Gastroesophageal sphincter (tissue), 4 donors: ENCODE measurements at regions not wholly inside any gene's neighbourhood (a gene's known extent, or its start where the extent isn't known, plus 50 kb on each side); places are given as distances from the start of the nearest gene placed in this dataset.

Source experiments
- ATAC-seq: fragments of 150-250 bp; one replicate; pipeline ENCODE4 v1.9.1; 2016; ENCODE audit warnings: mild to moderate bottlenecking, moderate library complexity
- H3K27ac ChIP-seq, 4 donors: fragments of 200-600 bp; sonication (generic) in 3 of 4; 1 replicate in 3 of 4; 2 replicates in 1 of 4; pipeline ENCODE4 v1.5.1; 2016 to 2019
- H3K27me3 ChIP-seq: fragments of 200-600 bp; sonication (generic); one replicate; pipeline ENCODE4 v1.5.1; 2019
- H3K36me3 ChIP-seq, 2 donors: fragments of 200-600 bp; sonication (generic); one replicate each; pipeline ENCODE4 v1.5.1; 2019; ENCODE audit warnings: control low read depth in 1 of 2
- H3K4me1 ChIP-seq, 3 donors: fragments of 200-600 bp; sonication (generic); 1 replicate in 2 of 3; 2 replicates in 1 of 3; pipeline ENCODE4 v1.5.1; 2016 to 2019; ENCODE audit warnings: control low read depth in 2 of 3
- H3K4me3 ChIP-seq, 2 donors: fragments of 200-600 bp; sonication (generic); one replicate each; pipeline ENCODE4 v1.5.1; 2019; ENCODE audit warnings: mild to moderate bottlenecking in 1 of 2, moderate library complexity in 1 of 2
- H3K9me3 ChIP-seq, 3 donors: fragments of 200-600 bp; sonication (generic); one replicate each; pipeline ENCODE4 v1.5.1; 2017 to 2019; ENCODE audit warnings: control low read depth in 2 of 3
- EP300 ChIP-seq: sonication (generic); formaldehyde crosslinking; IDR thresholded peaks from one replicate; pipeline ENCODE4 v1.6.1; 2017; ENCODE audit warnings: antibody characterized with exemption, mild to moderate bottlenecking
- POLR2A ChIP-seq, 2 donors: fragments of 450-650 bp; IDR thresholded peaks; one replicate each; pipeline ENCODE4 v1.6.1; 2017; ENCODE audit warnings: antibody characterized with exemption in 2 of 2, mild to moderate bottlenecking in 2 of 2, moderate library complexity in 1 of 2
- POLR2AphosphoS5 ChIP-seq: sonication (generic); formaldehyde crosslinking; IDR thresholded peaks from one replicate; pipeline ENCODE4 v1.6.1; 2017; ENCODE audit warnings: antibody characterized with exemption
- WGBS, 2 donors: methylation state at CpG; one replicate each; pipeline ENCODE4 v1.1.5; 2018; ENCODE audit warnings: low coverage in 1 of 2; 5-methylcytosine and 5-hydroxymethylcytosine counted together
- TF ChIP-seq, protein P1 (sequence below), 4 experiments: fragments of 200-600 bp in 2 of 4; fragments of 450-650 bp in 2 of 4; sonication (generic) in 1 of 4; IDR thresholded peaks; one replicate each; pipeline ENCODE4 v1.5.1; 2017 to 2019; ENCODE audit warnings: antibody characterized with exemption in 4 of 4, mild to moderate bottlenecking in 2 of 4, moderate library complexity in 2 of 4

DNA sequence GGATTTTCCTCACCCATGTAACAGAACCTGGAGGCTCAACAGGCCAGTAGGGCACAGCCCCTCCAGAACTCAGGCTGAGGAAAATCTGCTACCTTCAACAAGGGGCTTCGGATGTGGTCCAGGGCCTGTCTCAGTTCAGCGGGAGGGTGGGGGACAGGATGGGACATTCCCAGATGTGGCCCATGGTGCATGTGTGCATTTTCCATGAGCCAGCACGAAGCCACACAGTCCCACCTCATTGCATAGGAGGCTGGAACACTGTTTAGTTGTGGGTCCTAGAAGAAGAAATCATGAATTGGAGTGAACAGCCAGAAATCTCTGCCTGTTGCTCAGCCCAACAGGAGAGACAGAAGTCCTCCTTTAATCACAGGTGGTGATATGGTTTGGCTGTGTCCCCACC is 469.6 kb upstream of the MYT1L start:
- Histone ChIP-seq H3K27me3 (no peaks in the 10 kb centered on the region), H3K4me1 (no peaks in the 10 kb centered on the region), H3K36me3 (no peaks in the 10 kb centered on the region), H3K27ac (no peak overlapping the region), H3K4me3 (no peak overlapping the region), H3K9me3 (peaks cover 0 to 16% (median 0%) of the 10 kb centered on the region in 3 donors)
- no peak for TF ChIP-seq POLR2AphosphoS5
- ATAC-seq = no peak
- WGBS, 2 donors = no CpG with 5 or more reads among the region's 3 CpGs

DNA sequence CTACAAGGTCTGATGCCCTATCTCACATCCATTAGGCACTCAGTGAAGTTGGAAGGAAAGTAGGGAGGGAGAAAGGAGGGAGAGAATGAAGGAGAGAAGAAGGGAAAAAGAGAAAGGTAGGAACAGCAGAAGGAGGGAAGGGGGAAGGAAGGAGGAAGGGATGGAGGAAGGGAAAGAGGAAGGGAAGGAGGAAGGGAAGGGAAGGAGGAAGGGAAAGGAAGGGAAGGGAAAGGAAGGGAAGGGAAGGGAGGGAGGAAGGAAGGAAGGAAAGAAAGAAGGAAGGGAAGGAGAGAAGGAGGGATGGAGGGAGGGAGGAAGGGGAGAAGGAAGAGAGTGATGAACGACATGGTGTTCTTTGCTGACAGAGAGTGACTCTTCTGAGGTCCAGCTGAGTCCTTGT is 468.9 kb upstream of the MYT1L start:
- H3K36me3 ChIP-seq = no peaks in the 10 kb centered on the region
- no peak for ATAC-seq
- 45 to 79% methylated on average over 1 of the region's 1 CpG for WGBS, 2 donors

DNA sequence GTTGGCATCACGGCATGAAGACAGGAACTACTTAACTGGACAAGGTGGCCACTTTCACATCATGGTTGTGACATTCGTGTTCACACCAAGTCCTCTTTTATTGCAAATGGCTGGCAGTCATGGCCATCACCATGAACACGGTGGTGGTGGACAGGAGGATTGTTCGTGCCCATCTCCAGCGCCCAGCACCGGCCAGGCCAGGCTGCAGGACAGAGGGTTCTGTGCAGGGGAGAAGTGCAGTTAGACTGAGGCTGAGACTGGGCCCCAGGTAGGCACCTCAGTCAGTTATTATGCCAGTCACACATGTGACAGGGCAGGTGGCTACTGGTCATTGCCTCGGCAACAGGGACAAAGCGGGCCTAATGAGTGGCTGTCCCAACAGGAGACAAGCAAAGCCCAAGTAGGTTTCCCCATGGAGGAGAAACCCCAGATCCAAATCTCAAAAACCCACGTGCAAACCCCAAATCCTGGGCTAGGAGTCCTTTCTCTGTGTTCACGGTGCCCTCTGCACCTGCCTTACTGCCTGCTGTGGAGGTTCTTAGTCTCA is 468.1 kb upstream of the MYT1L start:
- WGBS, 2 donors = 80 to 87% methylated on average over 2 to 5 of the region's 10 CpGs
- TF ChIP-seq EP300 (no peak), POLR2AphosphoS5 (no peak), POLR2A (IDR thresholded peaks at IDR 0.05) (no peak)
- TF ChIP-seq, protein P1, sequence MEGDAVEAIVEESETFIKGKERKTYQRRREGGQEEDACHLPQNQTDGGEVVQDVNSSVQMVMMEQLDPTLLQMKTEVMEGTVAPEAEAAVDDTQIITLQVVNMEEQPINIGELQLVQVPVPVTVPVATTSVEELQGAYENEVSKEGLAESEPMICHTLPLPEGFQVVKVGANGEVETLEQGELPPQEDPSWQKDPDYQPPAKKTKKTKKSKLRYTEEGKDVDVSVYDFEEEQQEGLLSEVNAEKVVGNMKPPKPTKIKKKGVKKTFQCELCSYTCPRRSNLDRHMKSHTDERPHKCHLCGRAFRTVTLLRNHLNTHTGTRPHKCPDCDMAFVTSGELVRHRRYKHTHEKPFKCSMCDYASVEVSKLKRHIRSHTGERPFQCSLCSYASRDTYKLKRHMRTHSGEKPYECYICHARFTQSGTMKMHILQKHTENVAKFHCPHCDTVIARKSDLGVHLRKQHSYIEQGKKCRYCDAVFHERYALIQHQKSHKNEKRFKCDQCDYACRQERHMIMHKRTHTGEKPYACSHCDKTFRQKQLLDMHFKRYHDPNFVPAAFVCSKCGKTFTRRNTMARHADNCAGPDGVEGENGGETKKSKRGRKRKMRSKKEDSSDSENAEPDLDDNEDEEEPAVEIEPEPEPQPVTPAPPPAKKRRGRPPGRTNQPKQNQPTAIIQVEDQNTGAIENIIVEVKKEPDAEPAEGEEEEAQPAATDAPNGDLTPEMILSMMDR (IDR thresholded peaks at IDR 0.05) = no peak
- Histone ChIP-seq H3K4me1 (no peaks in the 10 kb centered on the region), H3K27me3 (no peaks in the 10 kb centered on the region), H3K4me3 (no peak overlapping the region), H3K9me3 (peaks cover 0 to 16% (median 0%) of the 10 kb centered on the region in 3 donors), H3K36me3 (no peaks in the 10 kb centered on the region), H3K27ac (no peak overlapping the region)
- no peak for ATAC-seq

More for the DNA sequence above, 468.9 kb upstream of the MYT1L start:
- H3K9me3 ChIP-seq = peaks cover 0 to 16% (median 0%) of the 10 kb centered on the region in 3 donors
- no peaks in the 10 kb centered on the region for H3K4me1 ChIP-seq
- H3K27me3 ChIP-seq = no peaks in the 10 kb centered on the region
- no peak overlapping the region for H3K27ac ChIP-seq
- no peak overlapping the region for H3K4me3 ChIP-seq
- no peak for TF ChIP-seq POLR2A (IDR thresholded peaks at IDR 0.05)
- TF ChIP-seq, protein P1 (IDR thresholded peaks at IDR 0.05) = no peak
- TF ChIP-seq POLR2AphosphoS5 = no peak
- no peak for TF ChIP-seq EP300

DNA sequence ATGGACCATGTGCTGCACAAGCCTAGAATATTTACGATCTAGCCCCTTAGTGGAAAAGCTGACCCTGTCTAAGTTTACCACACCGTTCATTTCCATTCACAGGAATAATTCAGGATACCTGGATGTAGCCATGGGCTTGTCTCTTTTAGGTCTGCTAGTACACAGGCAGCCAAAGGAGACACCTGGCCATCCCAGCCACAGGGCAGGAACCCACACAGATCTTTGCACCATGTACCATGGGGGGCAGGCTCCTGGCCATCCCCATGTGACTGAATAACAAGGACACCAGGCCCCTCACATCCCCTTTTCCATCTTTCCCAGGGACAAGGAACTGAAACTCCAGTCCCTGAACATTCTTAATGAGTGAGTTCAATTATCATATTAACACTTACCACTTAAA is 467.3 kb upstream of the MYT1L start:
- Histone ChIP-seq H3K4me3 (no peak overlapping the region), H3K36me3 (no peaks in the 10 kb centered on the region), H3K4me1 (no peaks in the 10 kb centered on the region), H3K27me3 (no peaks in the 10 kb centered on the region), H3K27ac (no peak overlapping the region), H3K9me3 (peaks cover 0 to 11% (median 0%) of the 10 kb centered on the region in 3 donors)
- whole genome bisulfite sequencing, 2 donors = 79 to 89% methylated on average over 2 of the region's 2 CpGs
- TF ChIP-seq POLR2A (IDR thresholded peaks at IDR 0.05) (no peak), EP300 (no peak), POLR2AphosphoS5 (no peak)
- TF ChIP-seq, protein P1 (IDR thresholded peaks at IDR 0.05) = no peak
- no peak for ATAC-seq

DNA sequence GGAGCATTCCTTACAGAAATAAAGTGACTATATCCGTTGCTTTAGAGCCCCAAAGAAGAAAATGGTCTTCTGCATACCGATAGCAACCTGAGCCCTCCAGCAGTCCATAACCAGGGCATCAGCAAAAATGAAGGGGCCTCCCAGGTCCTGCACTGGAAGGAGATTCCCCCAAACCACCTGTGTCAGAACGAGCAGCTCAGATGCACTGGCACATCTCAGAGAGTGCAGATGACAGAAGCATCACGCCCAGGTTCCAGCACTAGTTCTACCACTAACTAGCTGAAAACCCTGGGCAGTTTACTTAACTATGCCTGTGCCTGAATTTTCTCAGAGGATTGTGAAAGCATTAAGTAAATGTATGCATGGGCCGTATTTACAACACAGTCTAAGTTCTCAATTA is 466.7 kb upstream of the MYT1L start:
- no peaks in the 10 kb centered on the region for H3K4me1 ChIP-seq
- TF ChIP-seq POLR2A (IDR thresholded peaks at IDR 0.05) (no peak), EP300 (no peak), POLR2AphosphoS5 (no peak)
- WGBS, 2 donors = 56 to 100% methylated on average over 1 of the region's 5 CpGs
- peaks cover 0 to 6% (median 0%) of the 10 kb centered on the region in 3 donors for H3K9me3 ChIP-seq
- no peaks in the 10 kb centered on the region for H3K27me3 ChIP-seq
- H3K36me3 ChIP-seq = no peaks in the 10 kb centered on the region
- ATAC-seq = no peak
- no peak overlapping the region for H3K4me3 ChIP-seq
- no peak overlapping the region for H3K27ac ChIP-seq

DNA sequence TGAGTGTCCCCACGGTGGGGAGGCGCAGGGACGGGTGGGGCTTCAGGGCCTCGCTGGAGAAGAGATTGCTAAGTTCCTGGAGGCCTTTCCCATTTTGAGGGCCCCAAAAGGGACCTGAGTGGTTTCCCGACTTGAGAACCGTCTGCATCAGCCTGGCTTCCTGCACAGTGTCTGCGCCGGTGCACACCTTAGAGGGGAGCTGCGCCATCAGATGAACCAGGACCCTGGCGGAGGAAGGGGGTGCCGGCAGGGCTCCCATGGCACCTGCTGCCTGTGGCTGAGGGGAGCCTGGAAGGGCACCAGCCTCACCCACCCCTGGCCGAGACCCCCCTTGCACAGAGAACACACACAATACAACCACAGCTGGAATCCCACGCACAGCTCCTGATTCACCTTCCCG is 465.1 kb upstream of the MYT1L start:
- WGBS, 2 donors = 83 to 93% methylated on average over 3 to 7 of the region's 14 CpGs

More for the DNA sequence above, 465.1 kb upstream of the MYT1L start:
- ATAC-seq = no peak
- H3K36me3 ChIP-seq = no peaks in the 10 kb centered on the region
- H3K9me3 ChIP-seq = no peaks in the 10 kb centered on the region
- H3K4me3 ChIP-seq = no peak overlapping the region
- H3K27ac ChIP-seq = no peak overlapping the region
- no peaks in the 10 kb centered on the region for H3K4me1 ChIP-seq
- H3K27me3 ChIP-seq = peaks cover 11% of the 10 kb centered on the region
- TF ChIP-seq POLR2A (IDR thresholded peaks at IDR 0.05) (no peak), POLR2AphosphoS5 (no peak), EP300 (no peak)
- TF ChIP-seq, protein P1 (IDR thresholded peaks at IDR 0.05) = no peak
